Activated CD4-positive, alpha-beta T cell treated with anti-CD3 and anti-CD28 coated beads for 36 hours (primary cell): ENCODE measurements at regions not wholly inside any gene's neighbourhood (a gene's known extent, or its start where the extent isn't known, plus 50 kb on each side); places are given as distances from the start of the nearest gene placed in this dataset.

Experiments used
- ATAC-seq: fragments of 200-7000 bp; cut with Tn5 transposase; one replicate; pipeline ENCODE4 v1.10.0; 2021; ENCODE audit warnings: mild to moderate bottlenecking, moderate library complexity
- CTCF ChIA-PET: fragments of 350-600 bp; sonication (Branson Sonifier 250); formaldehyde crosslinking; loops from one replicate; lab custom pipeline; 2021; ENCODE audit warnings: antibody characterized with exemption; lab: Charles Lee
- POLR2A ChIA-PET: fragments of 350-600 bp; sonication (Branson Sonifier 250); formaldehyde crosslinking; loops from one replicate; lab custom pipeline; 2021; ENCODE audit warnings: antibody characterized with exemption, inconsistent platforms; lab: Charles Lee
- DNase-seq: peaks from one replicate; pipeline ENCODE4 v3.0.0-alpha.2; 2020
- H3K27ac Mint-ChIP-seq: one replicate; pipeline ENCODE4 v1.8.0; 2021; ENCODE audit warnings: mixed read lengths
- H3K27me3 Mint-ChIP-seq: one replicate; pipeline ENCODE4 v1.8.0; 2021; ENCODE audit warnings: mixed read lengths
- H3K36me3 Mint-ChIP-seq: one replicate; pipeline ENCODE4 v1.8.0; 2021; ENCODE audit warnings: low read depth, mixed read lengths
- H3K4me1 Mint-ChIP-seq: one replicate; pipeline ENCODE4 v1.8.0; 2021; ENCODE audit warnings: mixed read lengths
- H3K4me3 Mint-ChIP-seq: one replicate; pipeline ENCODE4 v1.8.0; 2021; ENCODE audit warnings: mild to moderate bottlenecking, moderate library complexity, mixed read lengths
- H3K9me3 Mint-ChIP-seq: one replicate; pipeline ENCODE4 v1.8.0; 2021; ENCODE audit warnings: low read depth, mixed read lengths
- intact Hi-C, 2 experiments: fragments of 100-400 bp; cut with DNase I in 1 of 2; cut with micrococcal nuclease in 1 of 2; formaldehyde crosslinking; loops; one replicate each; pipeline versions ENCODE4 v1.14.2 to v1.15.1; 2022 to 2024; cut with DNase I, micrococcal nuclease

GRCh38 chr1:229105109-229105508, 165.8 kb upstream of the RAB4A start:
- ChIA-PET CTCF (interaction anchor here (0.6 to 0.7 kb wide), 2 partner anchors 35 to 262 kb away, joined by 3 to 5 read pairs; no protein-coding TSS in a partner anchor), POLR2A (no interaction called here)
- intact Hi-C loops, result no loop called here
- no peak overlapping the region for H3K4me3 Mint-ChIP-seq
- DNase-seq (no peak), ATAC-seq (no peak)
- H3K4me1 Mint-ChIP-seq, result peaks cover 7% of the 10 kb centered on the region
- no peaks in the 10 kb centered on the region for H3K36me3 Mint-ChIP-seq
- H3K9me3 Mint-ChIP-seq, result no peaks in the 10 kb centered on the region
- H3K27me3 Mint-ChIP-seq, result peaks cover 2% of the 10 kb centered on the region
- no peak overlapping the region for H3K27ac Mint-ChIP-seq

- Mint-ChIP-seq H3K9me3 (no peaks in the 10 kb centered on the region), H3K27ac (no peak overlapping the region), H3K4me3 (no peak overlapping the region), H3K4me1 (peaks cover 7% of the 10 kb centered on the region), H3K27me3 (peaks cover 2% of the 10 kb centered on the region), H3K36me3 (no peaks in the 10 kb centered on the region)
- no peak for ATAC-seq
- CTCF ChIA-PET, result interaction anchor here (0.6 kb wide), 1 partner anchor 36 kb away, joined by 3 read pairs; no protein-coding TSS in a partner anchor
- intact Hi-C loops, result no loop called here
- POLR2A ChIA-PET, result no interaction called here
- no peak for DNase-seq
Observed at GRCh38 chr1:229105822-229106525, 164.9 kb upstream of the RAB4A start.

- no peak for ATAC-seq
- intact Hi-C loops, result no loop called here
Observed at GRCh38 chr1:229106526-229107125, 164.3 kb upstream of the RAB4A start.

GRCh38 chr1:229107304-229107815, 163.6 kb upstream of the RAB4A start:
- Mint-ChIP-seq H3K9me3 (no peaks in the 10 kb centered on the region), H3K27ac (no peak overlapping the region), H3K4me3 (no peak overlapping the region), H3K36me3 (no peaks in the 10 kb centered on the region), H3K27me3 (peaks cover 2% of the 10 kb centered on the region), H3K4me1 (peaks cover 4% of the 10 kb centered on the region)
- DNase-seq (no peak), ATAC-seq (no peak)
- POLR2A ChIA-PET, result no interaction called here
- intact Hi-C loops, result no loop called here
- CTCF ChIA-PET, result no interaction called here

More at GRCh38 chr1:229106526-229107125, 164.3 kb upstream of the RAB4A start:
- H3K27me3 Mint-ChIP-seq, result peaks cover 2% of the 10 kb centered on the region
- no peaks in the 10 kb centered on the region for H3K9me3 Mint-ChIP-seq
- H3K36me3 Mint-ChIP-seq, result no peaks in the 10 kb centered on the region
- ChIA-PET CTCF (no interaction called here), POLR2A (no interaction called here)
- H3K4me3 Mint-ChIP-seq, result no peak overlapping the region
- H3K4me1 Mint-ChIP-seq, result peaks cover 7% of the 10 kb centered on the region
- H3K27ac Mint-ChIP-seq, result no peak overlapping the region
- no peak for DNase-seq

- H3K4me1 Mint-ChIP-seq, result peaks cover 4% of the 10 kb centered on the region
- CTCF ChIA-PET, result interaction anchor here (0.6 kb wide), 1 partner anchor 126 kb away, joined by 3 read pairs; no protein-coding TSS in a partner anchor
- ATAC-seq, result no peak
- no peak for DNase-seq
- H3K27me3 Mint-ChIP-seq, result peaks cover 2% of the 10 kb centered on the region
- POLR2A ChIA-PET, result no interaction called here
- H3K9me3 Mint-ChIP-seq, result no peaks in the 10 kb centered on the region
- intact Hi-C loops, result no loop called here
- H3K4me3 Mint-ChIP-seq, result no peak overlapping the region
- no peak overlapping the region for H3K27ac Mint-ChIP-seq
- H3K36me3 Mint-ChIP-seq, result no peaks in the 10 kb centered on the region
Observed at GRCh38 chr1:229107972-229108371, 162.9 kb upstream of the RAB4A start.

- intact Hi-C loops, result no loop called here
- ATAC-seq, result no peak
Observed at GRCh38 chr1:229108598-229109201, 162.2 kb upstream of the RAB4A start.

GRCh38 chr1:229109320-229109761, 161.6 kb upstream of the RAB4A start:
- Mint-ChIP-seq H3K4me1 (peaks cover 7% of the 10 kb centered on the region), H3K9me3 (no peaks in the 10 kb centered on the region), H3K36me3 (no peaks in the 10 kb centered on the region), H3K4me3 (no peak overlapping the region), H3K27me3 (peaks cover 2% of the 10 kb centered on the region), H3K27ac (no peak overlapping the region)
- ATAC-seq (no peak), DNase-seq (no peak)
- intact Hi-C loops, result no loop called here
- CTCF ChIA-PET, result no interaction called here
- POLR2A ChIA-PET, result no interaction called here

More at GRCh38 chr1:229108598-229109201, 162.2 kb upstream of the RAB4A start:
- POLR2A ChIA-PET, result no interaction called here
- H3K27ac Mint-ChIP-seq, result no peak overlapping the region
- no peak overlapping the region for H3K4me3 Mint-ChIP-seq
- no peaks in the 10 kb centered on the region for H3K36me3 Mint-ChIP-seq
- H3K4me1 Mint-ChIP-seq, result peaks cover 4% of the 10 kb centered on the region
- peaks cover 2% of the 10 kb centered on the region for H3K27me3 Mint-ChIP-seq
- CTCF ChIA-PET, result interaction anchor here (0.6 kb wide), 1 partner anchor 127 kb away, joined by 3 read pairs; no protein-coding TSS in a partner anchor
- no peak for DNase-seq
- no peaks in the 10 kb centered on the region for H3K9me3 Mint-ChIP-seq

- Mint-ChIP-seq H3K4me1 (peaks cover 8% of the 10 kb centered on the region), H3K9me3 (no peaks in the 10 kb centered on the region), H3K27me3 (peaks cover 2% of the 10 kb centered on the region), H3K27ac (no peak overlapping the region), H3K36me3 (no peaks in the 10 kb centered on the region), H3K4me3 (no peak overlapping the region)
- POLR2A ChIA-PET, result no interaction called here
- ATAC-seq, result no peak
- no peak for DNase-seq
- CTCF ChIA-PET, result no interaction called here
- intact Hi-C loops, result no loop called here
Observed at GRCh38 chr1:229110986-229111385, 159.9 kb upstream of the RAB4A start.

- Mint-ChIP-seq H3K9me3 (no peaks in the 10 kb centered on the region), H3K4me1 (peaks cover 5% of the 10 kb centered on the region), H3K4me3 (no peak overlapping the region), H3K36me3 (no peaks in the 10 kb centered on the region), H3K27me3 (no peaks in the 10 kb centered on the region), H3K27ac (no peak overlapping the region)
- POLR2A ChIA-PET, result no interaction called here
- DNase-seq (no peak), ATAC-seq (no peak)
- CTCF ChIA-PET, result no interaction called here
- intact Hi-C loops, result no loop called here
Observed at GRCh38 chr1:229111703-229112319, 159.1 kb upstream of the RAB4A start.

GRCh38 chr1:229112832-229113548, 157.9 kb upstream of the RAB4A start:
- no peaks in the 10 kb centered on the region for H3K27me3 Mint-ChIP-seq
- ATAC-seq, result no peak
- no peak overlapping the region for H3K27ac Mint-ChIP-seq
- no peaks in the 10 kb centered on the region for H3K9me3 Mint-ChIP-seq
- H3K4me1 Mint-ChIP-seq, result peaks cover 4% of the 10 kb centered on the region
- ChIA-PET POLR2A (no interaction called here), CTCF (interaction anchor here (0.6 kb wide), 1 partner anchor 449 kb away, joined by 3 read pairs; no protein-coding TSS in a partner anchor)
- H3K4me3 Mint-ChIP-seq, result no peak overlapping the region
- no peak for DNase-seq
- intact Hi-C loops, result no loop called here
- no peaks in the 10 kb centered on the region for H3K36me3 Mint-ChIP-seq

- ChIA-PET POLR2A (no interaction called here), CTCF (no interaction called here)
- no peak for ATAC-seq
- Mint-ChIP-seq H3K4me1 (peaks cover 4% of the 10 kb centered on the region), H3K27ac (no peak overlapping the region), H3K4me3 (no peak overlapping the region), H3K9me3 (no peaks in the 10 kb centered on the region), H3K36me3 (no peaks in the 10 kb centered on the region), H3K27me3 (no peaks in the 10 kb centered on the region)
- intact Hi-C loops, result no loop called here
- DNase-seq, result no peak
Observed at GRCh38 chr1:229114315-229114714, 156.6 kb upstream of the RAB4A start.
